Right atrium auricular region (tissue), 2 donors: ENCODE measurements at regions not wholly inside any gene's neighbourhood (a gene's known extent, or its start where the extent isn't known, plus 50 kb on each side); places are given as distances from the start of the nearest gene placed in this dataset.

Experiments
- DNase-seq: peaks from one replicate; pipeline ENCODE4 v3.0.0-alpha.2; 2019; ENCODE audit warnings: low spot score
- H3K27ac ChIP-seq, 2 donors: fragments of 200-600 bp; sonication (generic); 1 replicate in 1 of 2; 2 replicates in 1 of 2; pipeline ENCODE4 v1.5.1; 2016 to 2019
- H3K27me3 ChIP-seq, 2 donors: fragments of 200-600 bp; sonication (generic); one replicate each; pipeline versions ENCODE4 v1.5.1 to v1.6.0; 2017 to 2019
- H3K36me3 ChIP-seq: fragments of 200-600 bp; sonication (generic); one replicate; pipeline ENCODE4 v1.5.1; 2016
- H3K4me1 ChIP-seq, 2 donors: fragments of 200-600 bp; sonication (generic); one replicate each; pipeline versions ENCODE4 v1.5.1 to v1.6.0; 2017 to 2019
- H3K4me3 ChIP-seq, 2 donors: fragments of 200-600 bp; sonication (generic); 1 replicate in 1 of 2; 2 replicates in 1 of 2; pipeline ENCODE4 v1.5.1; 2017 to 2019; ENCODE audit warnings: mild to moderate bottlenecking in 1 of 2, moderate library complexity in 1 of 2
- H3K9me3 ChIP-seq, 2 donors: fragments of 200-600 bp; sonication (generic); one replicate each; pipeline ENCODE4 v1.5.1; 2019
- CTCF ChIP-seq, 2 donors: fragments of 200-600 bp; sonication (generic); IDR thresholded peaks; one replicate each; pipeline ENCODE4 v1.5.1; 2019; ENCODE audit warnings: antibody characterized with exemption in 2 of 2

- Histone ChIP-seq H3K9me3 (no peaks in the 10 kb centered on the region), H3K27ac (no peak overlapping the region), H3K4me3 (no peak overlapping the region), H3K27me3 (no peaks in the 10 kb centered on the region), H3K4me1 (no peaks in the 10 kb centered on the region), H3K36me3 (no peaks in the 10 kb centered on the region)
- no peak for DNase-seq
- no peak for TF ChIP-seq CTCF (IDR thresholded peaks at IDR 0.05)
Observed at GRCh38 chr13:84136582-84136981, 254.3 kb upstream of the SLITRK1 start.

DNA sequence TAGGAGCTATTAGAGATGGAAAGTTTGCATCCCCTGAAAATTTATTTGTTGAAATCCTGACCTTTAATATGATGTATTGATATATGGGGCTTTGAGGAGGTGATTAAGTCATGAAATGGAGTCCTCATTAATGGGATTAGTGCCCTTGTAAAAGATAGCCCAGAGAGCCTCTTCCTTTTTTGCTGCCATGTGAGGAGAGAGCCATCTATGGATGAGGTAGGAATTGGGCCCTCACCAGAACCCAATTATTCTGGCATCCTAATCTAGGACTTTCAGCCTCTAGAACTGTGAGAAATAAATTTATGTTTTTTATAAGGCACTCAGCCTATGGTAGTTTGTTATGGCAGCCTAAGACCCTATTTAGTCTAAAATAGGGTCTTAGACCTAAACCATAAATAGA is 250.2 kb upstream of the SLITRK1 start:
- no peak overlapping the region for H3K27ac ChIP-seq
- no peaks in the 10 kb centered on the region for H3K9me3 ChIP-seq
- no peak overlapping the region for H3K4me3 ChIP-seq
- DNase-seq = no peak
- no peaks in the 10 kb centered on the region for H3K27me3 ChIP-seq
- H3K4me1 ChIP-seq = no peaks in the 10 kb centered on the region
- no peaks in the 10 kb centered on the region for H3K36me3 ChIP-seq
- TF ChIP-seq CTCF (IDR thresholded peaks at IDR 0.05) = no peak

DNA sequence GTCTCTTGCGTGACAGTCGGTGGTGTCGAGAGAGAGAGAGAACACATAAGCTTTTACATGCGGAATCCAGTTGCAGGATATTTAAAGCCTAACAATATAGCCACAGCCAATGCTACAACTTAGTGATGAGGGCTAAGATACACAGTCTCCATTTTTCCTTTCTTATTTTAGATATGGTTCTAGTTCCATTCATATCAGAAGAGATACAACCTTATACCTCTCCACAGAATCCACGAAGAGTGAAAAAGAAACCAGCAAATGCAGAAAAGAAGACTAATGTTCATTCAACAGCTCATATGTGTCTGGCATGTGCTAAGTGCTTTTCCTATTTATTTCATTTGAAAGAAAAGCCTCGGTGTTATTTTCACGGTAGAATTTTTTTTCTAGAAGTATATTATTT is 249.0 kb upstream of the SLITRK1 start:
- Histone ChIP-seq H3K9me3 (no peaks in the 10 kb centered on the region), H3K4me1 (no peaks in the 10 kb centered on the region), H3K27me3 (no peaks in the 10 kb centered on the region), H3K4me3 (no peak overlapping the region), H3K36me3 (no peaks in the 10 kb centered on the region), H3K27ac (no peak overlapping the region)
- no peak for TF ChIP-seq CTCF (IDR thresholded peaks at IDR 0.05)
- DNase-seq = no peak

DNA sequence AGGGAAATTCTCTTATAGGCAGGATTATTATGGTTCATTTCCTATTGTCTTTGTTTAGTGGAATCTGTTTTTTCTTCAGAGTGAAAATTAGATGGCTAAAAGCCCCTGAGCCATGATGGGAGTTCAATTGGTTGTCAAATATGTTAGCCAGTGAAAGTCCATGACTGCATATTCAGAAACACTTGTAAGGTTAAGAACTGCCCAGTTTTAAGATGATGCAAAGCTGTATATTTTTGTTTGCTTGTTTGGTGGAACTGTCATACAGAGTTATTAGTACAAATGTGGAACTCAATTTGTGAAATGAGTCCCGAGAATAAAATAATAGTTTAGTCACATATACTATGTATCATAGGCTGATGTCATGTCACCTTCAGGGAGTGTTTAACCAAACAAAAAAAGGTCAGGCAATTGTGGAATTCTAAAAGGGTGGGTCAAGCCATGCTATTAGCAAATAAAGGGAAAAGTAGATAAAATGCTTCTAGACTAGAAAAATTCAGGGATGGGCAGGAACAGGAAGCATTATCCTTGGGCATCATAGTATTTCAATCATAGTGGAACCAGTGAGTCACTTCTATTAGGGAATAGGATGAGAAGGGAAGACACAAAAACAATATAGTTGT is 248.3 kb upstream of the SLITRK1 start:
- H3K4me1 ChIP-seq = no peaks in the 10 kb centered on the region
- H3K27ac ChIP-seq = no peak overlapping the region
- no peaks in the 10 kb centered on the region for H3K9me3 ChIP-seq
- no peaks in the 10 kb centered on the region for H3K27me3 ChIP-seq
- TF ChIP-seq CTCF (IDR thresholded peaks at IDR 0.05) = no peak
- H3K4me3 ChIP-seq = no peak overlapping the region
- H3K36me3 ChIP-seq = no peaks in the 10 kb centered on the region
- no peak for DNase-seq

GRCh38 chr13:84129966-84130365 is 247.7 kb upstream of the SLITRK1 start:
- no peak for DNase-seq
- Histone ChIP-seq H3K4me1 (no peaks in the 10 kb centered on the region), H3K36me3 (no peaks in the 10 kb centered on the region), H3K27ac (no peak overlapping the region), H3K27me3 (no peaks in the 10 kb centered on the region), H3K4me3 (no peak overlapping the region), H3K9me3 (no peaks in the 10 kb centered on the region)
- no peak for TF ChIP-seq CTCF (IDR thresholded peaks at IDR 0.05)

DNA sequence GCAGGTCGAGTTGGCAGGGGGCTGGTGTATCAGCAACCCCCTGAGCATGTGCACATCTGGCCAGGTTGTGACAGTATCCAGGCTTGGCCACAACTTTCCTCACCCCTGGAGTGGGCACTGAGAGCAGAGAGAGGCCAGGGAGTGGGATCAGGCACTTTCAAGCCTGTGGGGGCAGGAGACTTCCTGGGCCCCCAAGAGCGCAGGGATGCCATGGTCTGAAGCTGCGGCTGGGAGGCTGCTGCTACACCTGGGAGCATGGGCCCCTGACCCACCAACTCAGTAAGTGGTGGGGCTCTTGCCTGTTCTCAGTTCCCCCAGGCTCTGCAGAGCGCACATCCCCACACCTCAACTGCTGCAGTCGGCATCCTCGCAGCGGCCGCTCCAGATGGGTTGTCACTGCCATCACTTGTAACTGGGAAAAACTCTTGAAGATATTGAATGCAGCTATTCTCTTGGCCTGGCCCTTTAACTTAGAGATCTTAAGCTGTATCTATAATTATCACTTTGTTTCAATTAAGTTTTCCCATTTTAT is 245.4 kb upstream of the SLITRK1 start:
- H3K27ac ChIP-seq = no peak overlapping the region
- H3K27me3 ChIP-seq = no peaks in the 10 kb centered on the region
- no peak for TF ChIP-seq CTCF (IDR thresholded peaks at IDR 0.05)
- H3K36me3 ChIP-seq = no peaks in the 10 kb centered on the region
- H3K4me1 ChIP-seq = no peaks in the 10 kb centered on the region
- H3K9me3 ChIP-seq = no peaks in the 10 kb centered on the region
- no peak overlapping the region for H3K4me3 ChIP-seq
- DNase-seq = no peak
